Bronchial epithelial cell (primary cell): ENCODE measurements at regions not wholly inside any gene's neighbourhood (a gene's known extent, or its start where the extent isn't known, plus 50 kb on each side); places are given as distances from the start of the nearest gene placed in this dataset.

ENCODE experiments used
- DNase-seq: peaks from one replicate; pipeline ENCODE4 v3.0.0-alpha.2; 2010; ENCODE audit warnings: low read depth
- FAIRE-seq: peaks from 2 replicates; lab custom pipeline; 2011; peaks lifted over from hg19 to GRCh38; lab: Jason Lieb, UNC
- H3K27me3 ChIP-seq: 2 replicates; pipeline ENCODE4 v1.5.1; 2011; ENCODE audit warnings: low read length; ENCODE audit not compliant: control insufficient read depth, insufficient read depth
- H3K36me3 ChIP-seq: 2 replicates; pipeline ENCODE4 v1.5.1; 2011; ENCODE audit warnings: low read length; ENCODE audit not compliant: control insufficient read depth, insufficient read depth
- H3K4me3 ChIP-seq: 2 replicates; pipeline ENCODE4 v1.5.1; 2011; ENCODE audit warnings: mild to moderate bottlenecking, low read depth, low read length, control low read depth
- CTCF ChIP-seq: IDR thresholded peaks from 2 replicates; pipeline ENCODE4 v1.5.1; 2011; ENCODE audit warnings: mild to moderate bottlenecking, moderate library complexity, low read length, control low read depth, inconsistent platforms; ENCODE audit not compliant: insufficient read depth, severe bottlenecking

GRCh38 chr11:57083641-57084385, 95.1 kb downstream of the OR5AK2 start:
- FAIRE-seq = no peak

GRCh38 chr11:57085611-57086010, 96.1 kb upstream of the LRRC55 start:
- H3K36me3 ChIP-seq = no peaks in the 10 kb centered on the region
- DNase-seq = no peak

More at GRCh38 chr11:57083641-57084385, 95.1 kb downstream of the OR5AK2 start:
- Histone ChIP-seq H3K4me3 (no peak overlapping the region), H3K27me3 (no peaks in the 10 kb centered on the region), H3K36me3 (no peaks in the 10 kb centered on the region)
- TF ChIP-seq CTCF = no peak
- peak; percentile 26 for DNase-seq

DNA sequence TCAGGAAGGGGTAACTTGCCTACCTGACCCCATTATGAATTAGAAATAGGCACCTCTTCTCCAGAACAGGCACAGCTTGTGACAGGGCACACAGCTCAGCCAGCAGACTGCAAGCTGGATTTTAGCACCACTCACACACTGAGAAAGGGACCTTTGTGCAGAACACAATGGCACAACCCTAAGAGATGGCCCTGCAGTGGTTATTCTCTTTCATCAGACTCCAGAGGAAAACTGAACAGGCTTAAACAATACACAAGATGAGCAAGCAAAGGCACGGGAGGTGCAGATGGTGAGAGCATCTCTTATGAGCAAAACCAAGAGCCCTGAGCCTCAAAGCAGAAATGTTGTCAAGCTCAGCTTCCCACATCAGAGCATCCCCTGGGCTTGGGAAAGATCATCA, 93.8 kb upstream of the LRRC55 start:
- FAIRE-seq = no peak
- DNase-seq = no peak
- Histone ChIP-seq H3K4me3 (no peak overlapping the region), H3K27me3 (no peaks in the 10 kb centered on the region), H3K36me3 (no peaks in the 10 kb centered on the region)
- TF ChIP-seq CTCF = no peak

More at GRCh38 chr11:57085611-57086010, 96.1 kb upstream of the LRRC55 start:
- Histone ChIP-seq H3K27me3 (no peaks in the 10 kb centered on the region), H3K4me3 (no peak overlapping the region)
- no peak for TF ChIP-seq CTCF
- no peak for FAIRE-seq

GRCh38 chr11:57092028-57092698, 89.6 kb upstream of the LRRC55 start:
- H3K27me3 ChIP-seq = no peaks in the 10 kb centered on the region
- DNase-seq (no peak), FAIRE-seq (no peak)
- no peak for TF ChIP-seq CTCF
- no peak overlapping the region for H3K4me3 ChIP-seq
- no peaks in the 10 kb centered on the region for H3K36me3 ChIP-seq

DNA sequence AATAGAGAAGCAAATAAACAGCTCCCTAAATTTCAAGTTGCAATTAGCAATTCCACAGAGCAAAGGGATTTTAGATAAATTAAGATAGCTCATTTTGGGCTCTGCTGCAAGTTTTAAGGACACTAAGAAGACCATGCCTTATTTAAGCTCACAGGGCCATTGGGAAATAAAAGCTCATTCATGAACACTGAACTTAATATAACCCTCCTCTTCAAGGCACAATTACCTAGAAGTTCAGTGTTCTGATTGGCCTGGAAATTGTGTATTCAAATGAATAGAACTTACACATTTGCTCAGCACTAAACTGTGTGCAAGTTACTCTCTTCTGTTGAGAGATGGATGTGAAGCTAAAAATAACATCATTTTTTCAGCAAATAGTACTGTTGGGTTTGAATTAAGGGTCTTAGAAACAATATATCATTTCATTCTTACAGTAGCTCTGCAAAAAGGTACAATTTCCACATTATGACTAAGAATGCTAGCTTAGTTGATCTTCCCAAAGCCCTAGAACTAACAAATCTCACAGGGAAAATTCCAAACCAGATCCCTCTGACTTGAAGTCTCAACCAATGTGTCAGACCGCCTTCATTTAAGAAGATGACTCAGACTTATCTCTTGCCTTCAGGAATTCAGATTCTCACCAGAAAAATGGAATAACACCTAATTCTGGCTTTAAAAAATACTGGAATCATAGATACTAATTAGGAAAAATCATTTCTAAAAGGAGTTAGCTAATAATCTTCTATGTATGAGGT, 87.4 kb upstream of the LRRC55 start:
- no peak for FAIRE-seq
- no peak for TF ChIP-seq CTCF
- Histone ChIP-seq H3K27me3 (no peaks in the 10 kb centered on the region), H3K4me3 (no peak overlapping the region), H3K36me3 (no peaks in the 10 kb centered on the region)
- DNase-seq = peak; percentile 47
